ENCODE measurements at regions not wholly inside any gene's neighbourhood (a gene's known extent, or its start where the extent isn't known, plus 50 kb on each side); places are given as distances from the start of the nearest gene placed in this dataset.

- CTCF ChIA-PET = no interaction called here
- dilution Hi-C loops (cut with HindIII; ENCODE audit: low sequenced_read_pairs, unreplicated experiment) = no loop called here
These were observed 106.1 kb upstream of the DOCK9 start for GRCh38 chr13:99083981-99084380.

More at GRCh38 chr13:99083981-99084380, 106.1 kb upstream of the DOCK9 start:
- Histone ChIP-seq H3K4ac (ENCODE audit: low read depth, low read length) (no peak overlapping the region), H2BK15ac (ENCODE audit: low read depth, low read length) (no peak overlapping the region), H3K36me3 (ENCODE audit: control insufficient read depth, insufficient read depth, low read length) (no peaks in the 10 kb centered on the region), H3K4me3 (ENCODE audit: insufficient read depth, low read depth, low read length) (no peak overlapping the region), H4K91ac (ENCODE audit: insufficient read depth, low read depth, low read length) (no peak overlapping the region), H3K4me1 (ENCODE audit: control insufficient read depth, insufficient read depth, low read length) (no peaks in the 10 kb centered on the region), H3K14ac (replicated peaks; ENCODE audit: low read depth, low read length) (no peak overlapping the region), H3K23ac (ENCODE audit: low read depth, low read length) (no peak overlapping the region), H4K20me1 (ENCODE audit: insufficient read depth, low read length) (no peaks in the 10 kb centered on the region), H2AK9ac (replicated peaks; ENCODE audit: low read depth, low read length, poor library complexity) (no peak overlapping the region), H3K18ac (ENCODE audit: low read depth, low read length) (no peak overlapping the region), H2BK20ac (ENCODE audit: low read depth, low read length) (no peak overlapping the region), H3K9me3 (ENCODE audit: control insufficient read depth, insufficient read depth, low read length) (no peaks in the 10 kb centered on the region), H2BK120ac (ENCODE audit: low read depth, low read length) (no peak overlapping the region), H3K9me1 (ENCODE audit: insufficient read depth, low read length) (peaks cover 5% of the 10 kb centered on the region; the same call in 1 of the 2 replicates), H3K9ac (ENCODE audit: low read depth, low read length) (no peak overlapping the region), H2AK5ac (ENCODE audit: low read depth, low read length) (no peak overlapping the region), H4K5ac (ENCODE audit: low read depth, low read length) (no peak overlapping the region), H3K79me1 (ENCODE audit: low read depth in 1 of 2, low read length in 2 of 2) (peaks cover 0 to 9% of the 10 kb centered on the region in 2 experiments; a peak in 2 of 4 replicates), H4K8ac (ENCODE audit: low read depth in 2 of 2, low read length in 2 of 2) (no peak overlapping the region), H3K27ac (ENCODE audit: insufficient read depth, low read length) (no peak overlapping the region), H2AFZ (replicated peaks; ENCODE audit: low read length, poor library complexity) (no peak overlapping the region), H3K56ac (ENCODE audit: extremely low read depth, insufficient read depth, low read length) (no peak overlapping the region), H3K4me2 (ENCODE audit: low read depth, low read length) (no peak overlapping the region), H2BK5ac (ENCODE audit: low read depth, low read length, poor library complexity, severe bottlenecking) (no peak overlapping the region), H3K27me3 (ENCODE audit: control insufficient read depth, insufficient read depth, low read length) (peaks cover 10% of the 10 kb centered on the region; the same call in 1 of the 2 replicates)
- no peak for TF ChIP-seq RFX5 (IDR thresholded peaks at IDR 0.05; ENCODE audit: low read depth, low read length)
- TF ChIP-seq CHD1 (IDR thresholded peaks at IDR 0.05; ENCODE audit: low read depth, low read length) = no peak
- no peak for TF ChIP-seq USF2 (IDR thresholded peaks at IDR 0.05; ENCODE audit: low read depth, low read length)
- no peak for TF ChIP-seq MAFK (IDR thresholded peaks at IDR 0.05; ENCODE audit: low read depth, low read length)
- TF ChIP-seq FOS (IDR thresholded peaks at IDR 0.05; ENCODE audit: low read depth, low read length) = no peak
- TF ChIP-seq BHLHE40 (IDR thresholded peaks at IDR 0.05; ENCODE audit: low read depth, low read length) = no peak
- no peak for TF ChIP-seq RCOR1 (IDR thresholded peaks at IDR 0.05; ENCODE audit: insufficient replicate concordance, low read length)
- no peak for TF ChIP-seq CEBPB (IDR thresholded peaks at IDR 0.05; ENCODE audit: low read depth, low read length)
- TF ChIP-seq MAZ (IDR thresholded peaks at IDR 0.05; ENCODE audit: borderline replicate concordance, low read depth, low read length) = no peak
- TF ChIP-seq NFE2L2 (IDR thresholded peaks at IDR 0.05; ENCODE audit: low read depth, low read length) = no peak
- in situ Hi-C loops (cut with MboI; ENCODE audit: low sequenced_read_pairs) (no loop called here), intact Hi-C loops (cut with micrococcal nuclease) (loop anchor here (10.0 kb wide), 1 partner anchor 181 kb away; no protein-coding TSS in a partner anchor)
- ATAC-seq (ENCODE audit: low read depth) (no peak), DNase-seq (no peak)
- WGBS, 2 experiments (ENCODE audit: extremely low coverage in 2 of 2, insufficient read length in 1 of 2) = no CpG with 5 or more reads among the region's 2 CpGs
- POLR2A ChIA-PET (ENCODE audit: unreplicated experiment) = no interaction called here
- no TSS peak for BruUV-seq (replicated peaks)
